PC-3 (cell line): ENCODE measurements at regions not wholly inside any gene's neighbourhood (a gene's known extent, or its start where the extent isn't known, plus 50 kb on each side); places are given as distances from the start of the nearest gene placed in this dataset.

ENCODE experiments used
- ATAC-seq: fragments of 200-7000 bp; cut with Tn5 transposase; 2 replicates; pipeline ENCODE4 v1.9.1; 2020; ENCODE audit warnings: mild to moderate bottlenecking, moderate library complexity
- BruUV-seq: library from RNA; stranded (reverse); fragments of 400-500 nt; replicated peaks from 2 replicates; lab custom pipeline; 2021; lab: Mats Ljungman, UMichigan
- CTCF ChIA-PET: fragments of 300-600 bp; sonication (Branson Sonifier 250); formaldehyde crosslinking; loops from one replicate; lab custom pipeline; 2022; ENCODE audit warnings: antibody characterized with exemption; lab: Charles Lee
- POLR2A ChIA-PET: fragments of 300-600 bp; sonication (Branson Sonifier 250); formaldehyde crosslinking; loops from one replicate; lab custom pipeline; 2022; ENCODE audit warnings: antibody characterized with exemption; ENCODE audit not compliant: unreplicated experiment; lab: Charles Lee
- DNase-seq: peaks from one replicate; pipeline ENCODE4 v3.0.0-alpha.2; 2015
- H2AFZ ChIP-seq: fragments of 300-600 bp; sonication (generic); 2 replicates; pipeline ENCODE4 v1.6.0; 2016; ENCODE audit warnings: antibody characterized with exemption, low read length
- H3F3A ChIP-seq: fragments of 300-600 bp; sonication (generic); one replicate; pipeline ENCODE4 v1.6.0; 2017; ENCODE audit warnings: antibody characterized with exemption, low read length, control low read depth, mild to moderate bottlenecking; ENCODE audit not compliant: unreplicated experiment
- H3K27ac ChIP-seq: fragments of 300-600 bp; sonication (generic); 2 replicates; pipeline ENCODE4 v1.5.1; 2016; ENCODE audit warnings: mild to moderate bottlenecking, low read length
- H3K27me3 ChIP-seq: fragments of 300-600 bp; sonication (generic); 2 replicates; pipeline ENCODE4 v1.6.1; 2016; ENCODE audit warnings: low read length, mixed read lengths
- H3K36me3 ChIP-seq: fragments of 300-600 bp; sonication (generic); 2 replicates; pipeline ENCODE4 v1.6.1; 2016; ENCODE audit warnings: low read depth, mixed run types, low read length, mixed read lengths
- H3K4me1 ChIP-seq: fragments of 300-600 bp; sonication (generic); 2 replicates; pipeline ENCODE4 v1.5.1; 2016; ENCODE audit warnings: low read length; ENCODE audit not compliant: insufficient read depth
- H3K4me2 ChIP-seq: fragments of 300-600 bp; sonication (generic); 2 replicates; pipeline ENCODE4 v1.6.0; 2016; ENCODE audit warnings: low read length
- H3K4me3 ChIP-seq: fragments of 300-600 bp; sonication (generic); 2 replicates; pipeline ENCODE4 v1.5.1; 2016; ENCODE audit warnings: mild to moderate bottlenecking, low read length, mixed read lengths
- H3K79me2 ChIP-seq: fragments of 300-600 bp; sonication (generic); 2 replicates; pipeline ENCODE4 v1.6.1; 2017; ENCODE audit warnings: low read length, mixed read lengths
- H3K9ac ChIP-seq: fragments of 300-600 bp; sonication (generic); 2 replicates; pipeline ENCODE4 v1.6.0; 2016; ENCODE audit warnings: mild to moderate bottlenecking, low read length
- H3K9me2 ChIP-seq: fragments of 300-600 bp; sonication (generic); replicated peaks from 2 replicates; pipeline ENCODE4 v1.6.1; 2016; ENCODE audit warnings: mixed run types, low read length, mixed read lengths
- H3K9me3 ChIP-seq: fragments of 300-600 bp; sonication (generic); 2 replicates; pipeline ENCODE4 v1.6.1; 2016; ENCODE audit warnings: low read length, mixed read lengths
- H4K20me1 ChIP-seq: fragments of 300-600 bp; sonication (generic); 2 replicates; pipeline ENCODE4 v1.6.1; 2016; ENCODE audit warnings: low read length, mixed read lengths
- CTCF ChIP-seq: fragments of 300-600 bp; sonication (generic); conservative IDR thresholded peaks from 2 replicates; pipeline ENCODE4 v1.5.1; 2017; ENCODE audit warnings: antibody characterized with exemption, low read depth, mild to moderate bottlenecking, low read length
- EZH2 ChIP-seq: fragments of 300-600 bp; sonication (generic); IDR thresholded peaks from one replicate; pipeline ENCODE4 v1.6.1; 2017; ENCODE audit warnings: antibody characterized with exemption, mild to moderate bottlenecking, low read length; ENCODE audit not compliant: unreplicated experiment
- EZH2phosphoT487 ChIP-seq: fragments of 300-600 bp; sonication (generic); IDR thresholded peaks from 2 replicates; pipeline ENCODE4 v1.6.1; 2018; ENCODE audit warnings: mild to moderate bottlenecking, antibody characterized with exemption, low read length, borderline replicate concordance
- intact Hi-C: fragments of 100-400 bp; cut with micrococcal nuclease; formaldehyde crosslinking; loops from 2 replicates; pipeline ENCODE4 v1.9.0; 2023

GRCh38 chr2:156670104-156670503 is 233.9 kb downstream of the GPD2 start:
- Histone ChIP-seq H2AFZ (no peak overlapping the region), H3K4me3 (no peak overlapping the region), H3K4me2 (no peak overlapping the region), H3K27ac (no peak overlapping the region), H3K9me3 (no peaks in the 10 kb centered on the region), H3K79me2 (no peaks in the 10 kb centered on the region), H3K27me3 (no peaks in the 10 kb centered on the region), H3K9me2 (no peaks in the 10 kb centered on the region), H3K4me1 (peaks cover 18% of the 10 kb centered on the region), H3K36me3 (no peaks in the 10 kb centered on the region), H3K9ac (no peak overlapping the region), H4K20me1 (no peaks in the 10 kb centered on the region), H3F3A (no peaks in the 10 kb centered on the region)
- ATAC-seq (peak; percentile 81), DNase-seq (peak; percentile 52)
- no peak for TF ChIP-seq EZH2phosphoT487
- TF ChIP-seq EZH2 = no peak
- no peak for TF ChIP-seq CTCF
- ChIA-PET CTCF (no interaction called here), POLR2A (no interaction called here)
- BruUV-seq = no TSS peak
- intact Hi-C loops = no loop called here

- BruUV-seq = no TSS peak
- H3K4me3 ChIP-seq = no peak overlapping the region
- peaks cover 18% of the 10 kb centered on the region for H3K4me1 ChIP-seq
- TF ChIP-seq CTCF = no peak
- no peak for TF ChIP-seq EZH2
- no peak for TF ChIP-seq EZH2phosphoT487
- ChIA-PET CTCF (no interaction called here), POLR2A (interaction anchor here (0.6 kb wide), 1 partner anchor 571 kb away, joined by 3 read pairs; no protein-coding TSS in a partner anchor)
- DNase-seq = no peak
- intact Hi-C loops = no loop called here
- ATAC-seq = no peak
- no peak overlapping the region for H3K4me2 ChIP-seq
- no peaks in the 10 kb centered on the region for H3K36me3 ChIP-seq
- no peak overlapping the region for H2AFZ ChIP-seq
- H3K9me3 ChIP-seq = no peaks in the 10 kb centered on the region
- no peaks in the 10 kb centered on the region for H3F3A ChIP-seq
- H3K27ac ChIP-seq = no peak overlapping the region
- no peak overlapping the region for H3K9ac ChIP-seq
- no peaks in the 10 kb centered on the region for H3K79me2 ChIP-seq
- H4K20me1 ChIP-seq = no peaks in the 10 kb centered on the region
- H3K27me3 ChIP-seq = no peaks in the 10 kb centered on the region
- no peaks in the 10 kb centered on the region for H3K9me2 ChIP-seq
Measured at GRCh38 chr2:156671706-156672361, 235.7 kb downstream of the GPD2 start.
